SH-SY5Y (cell line): ENCODE measurements at regions not wholly inside any gene's neighbourhood (a gene's known extent, or its start where the extent isn't known, plus 50 kb on each side); places are given as distances from the start of the nearest gene placed in this dataset.

Experiments used
- GATA2 ChIP-seq: IDR thresholded peaks from 2 replicates; pipeline ENCODE4 v1.6.1; 2011; ENCODE audit warnings: mild to moderate bottlenecking, low read depth, low read length
- GATA3 ChIP-seq: IDR thresholded peaks from 2 replicates; pipeline ENCODE4 v1.6.1; 2011; ENCODE audit warnings: low read depth, mild to moderate bottlenecking, low read length, moderate library complexity

DNA sequence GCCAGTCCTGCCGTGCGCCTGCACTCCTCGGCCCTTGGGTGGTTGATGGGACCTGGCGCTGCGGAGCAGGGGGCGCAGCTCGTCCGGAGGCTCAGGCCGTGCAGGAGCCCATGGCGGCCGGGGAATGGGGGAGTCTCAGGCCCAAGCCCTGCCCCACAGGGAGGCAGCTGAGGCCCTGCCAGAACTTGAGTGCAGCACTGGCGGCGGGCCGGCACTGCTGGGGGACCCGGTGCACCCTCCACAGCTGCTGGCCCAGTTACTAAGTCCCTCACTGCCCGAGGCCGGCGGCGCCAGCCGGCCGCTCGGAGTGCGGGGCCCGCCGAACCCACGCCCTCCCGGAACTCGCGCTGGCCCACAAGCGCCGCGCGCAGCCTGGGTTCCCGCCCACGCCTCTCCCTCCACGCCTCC lies 190.9 kb upstream of the MME start:
- no peak for TF ChIP-seq GATA2
- TF ChIP-seq GATA3: no peak
